ENCODE measurements at regions not wholly inside any gene's neighbourhood (a gene's known extent, or its start where the extent isn't known, plus 50 kb on each side); places are given as distances from the start of the nearest gene placed in this dataset.

- H3K27ac ChIP-seq (ENCODE audit: low read length) = no peak overlapping the region
- H3K27me3 ChIP-seq (ENCODE audit: insufficient read depth, low read length) = no peaks in the 10 kb centered on the region
- no peak overlapping the region for H3K9ac ChIP-seq (ENCODE audit: low read depth, low read length)
- H3K36me3 ChIP-seq (ENCODE audit: insufficient read depth, low read depth, low read length) = no peaks in the 10 kb centered on the region
- no peak overlapping the region for H3K4me3 ChIP-seq (ENCODE audit: low read length)
- H3K9me3 ChIP-seq (ENCODE audit: insufficient read depth, low read depth, low read length) = no peaks in the 10 kb centered on the region
- no peaks in the 10 kb centered on the region for H3K4me1 ChIP-seq (ENCODE audit: insufficient read depth, low read length)
Observed at GRCh38 chr10:61078542-61079275, 134.7 kb upstream of the RHOBTB1 start.

GRCh38 chr10:61076572-61077114, 132.7 kb upstream of the RHOBTB1 start:
- H3K27me3 ChIP-seq (ENCODE audit: insufficient read depth, low read length) = no peaks in the 10 kb centered on the region
- H3K9ac ChIP-seq (ENCODE audit: low read depth, low read length) = no peak overlapping the region
- H3K27ac ChIP-seq (ENCODE audit: low read length) = no peak overlapping the region

GRCh38 chr10:61073391-61073790, 129.4 kb upstream of the RHOBTB1 start:
- Histone ChIP-seq H3K4me1 (ENCODE audit: insufficient read depth, low read length) (no peaks in the 10 kb centered on the region), H3K27me3 (ENCODE audit: insufficient read depth, low read length) (no peaks in the 10 kb centered on the region), H3K36me3 (ENCODE audit: insufficient read depth, low read depth, low read length) (no peaks in the 10 kb centered on the region), H3K9me3 (ENCODE audit: insufficient read depth, low read depth, low read length) (no peaks in the 10 kb centered on the region), H3K4me3 (ENCODE audit: low read length) (no peak overlapping the region), H3K9ac (ENCODE audit: low read depth, low read length) (no peak overlapping the region), H3K27ac (ENCODE audit: low read length) (no peak overlapping the region)

More at GRCh38 chr10:61076572-61077114, 132.7 kb upstream of the RHOBTB1 start:
- Histone ChIP-seq H3K4me1 (ENCODE audit: insufficient read depth, low read length) (no peaks in the 10 kb centered on the region), H3K4me3 (ENCODE audit: low read length) (no peak overlapping the region), H3K9me3 (ENCODE audit: insufficient read depth, low read depth, low read length) (no peaks in the 10 kb centered on the region), H3K36me3 (ENCODE audit: insufficient read depth, low read depth, low read length) (no peaks in the 10 kb centered on the region)

DNA sequence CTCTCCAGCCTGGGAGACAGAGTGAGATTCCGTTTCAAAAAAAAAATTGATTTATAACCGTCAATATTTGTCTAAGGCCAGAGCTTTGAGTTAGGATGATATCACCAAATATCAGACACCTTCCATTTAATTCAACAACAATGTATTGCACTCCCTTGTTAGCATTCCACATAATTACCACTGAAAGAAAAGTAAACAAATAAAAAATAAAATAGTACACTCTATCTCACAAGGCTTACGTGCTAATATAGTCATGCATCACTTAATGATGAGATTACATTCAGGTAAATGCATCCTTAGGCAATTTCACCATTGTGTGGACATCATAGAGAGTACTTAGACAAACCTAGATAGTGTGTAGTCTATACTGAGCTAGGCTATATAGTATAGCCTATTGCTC, 127.6 kb upstream of the RHOBTB1 start:
- no peaks in the 10 kb centered on the region for H3K27me3 ChIP-seq (ENCODE audit: insufficient read depth, low read length)
- no peaks in the 10 kb centered on the region for H3K36me3 ChIP-seq (ENCODE audit: insufficient read depth, low read depth, low read length)
- H3K4me1 ChIP-seq (ENCODE audit: insufficient read depth, low read length) = no peaks in the 10 kb centered on the region
- H3K9me3 ChIP-seq (ENCODE audit: insufficient read depth, low read depth, low read length) = no peaks in the 10 kb centered on the region
- no peak overlapping the region for H3K9ac ChIP-seq (ENCODE audit: low read depth, low read length)
- no peak overlapping the region for H3K4me3 ChIP-seq (ENCODE audit: low read length)
- no peak overlapping the region for H3K27ac ChIP-seq (ENCODE audit: low read length)

DNA sequence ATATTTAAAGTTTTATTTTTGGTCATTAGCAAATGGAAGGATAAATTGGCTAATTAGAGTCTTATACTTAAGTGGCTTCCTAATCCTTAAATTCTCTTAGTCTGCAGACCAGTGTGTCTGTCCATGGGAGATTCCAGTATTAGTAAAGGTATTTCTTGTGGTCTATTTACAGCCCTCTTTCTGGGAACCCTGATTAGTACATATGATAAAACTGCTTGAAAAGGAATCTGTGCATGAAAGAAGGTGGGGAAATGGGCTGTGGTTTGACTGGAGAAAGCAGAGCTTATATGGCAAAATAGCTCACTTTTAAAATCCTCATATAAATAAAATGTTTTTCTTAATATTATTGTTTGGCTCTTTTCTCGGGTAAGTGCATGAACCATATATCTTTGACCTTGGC, 124.5 kb upstream of the RHOBTB1 start:
- H3K27me3 ChIP-seq (ENCODE audit: insufficient read depth, low read length) = no peaks in the 10 kb centered on the region
- no peak overlapping the region for H3K9ac ChIP-seq (ENCODE audit: low read depth, low read length)
- H3K4me3 ChIP-seq (ENCODE audit: low read length) = no peak overlapping the region
- H3K9me3 ChIP-seq (ENCODE audit: insufficient read depth, low read depth, low read length) = no peaks in the 10 kb centered on the region
- no peak overlapping the region for H3K27ac ChIP-seq (ENCODE audit: low read length)
- H3K36me3 ChIP-seq (ENCODE audit: insufficient read depth, low read depth, low read length) = no peaks in the 10 kb centered on the region
- no peaks in the 10 kb centered on the region for H3K4me1 ChIP-seq (ENCODE audit: insufficient read depth, low read length)

DNA sequence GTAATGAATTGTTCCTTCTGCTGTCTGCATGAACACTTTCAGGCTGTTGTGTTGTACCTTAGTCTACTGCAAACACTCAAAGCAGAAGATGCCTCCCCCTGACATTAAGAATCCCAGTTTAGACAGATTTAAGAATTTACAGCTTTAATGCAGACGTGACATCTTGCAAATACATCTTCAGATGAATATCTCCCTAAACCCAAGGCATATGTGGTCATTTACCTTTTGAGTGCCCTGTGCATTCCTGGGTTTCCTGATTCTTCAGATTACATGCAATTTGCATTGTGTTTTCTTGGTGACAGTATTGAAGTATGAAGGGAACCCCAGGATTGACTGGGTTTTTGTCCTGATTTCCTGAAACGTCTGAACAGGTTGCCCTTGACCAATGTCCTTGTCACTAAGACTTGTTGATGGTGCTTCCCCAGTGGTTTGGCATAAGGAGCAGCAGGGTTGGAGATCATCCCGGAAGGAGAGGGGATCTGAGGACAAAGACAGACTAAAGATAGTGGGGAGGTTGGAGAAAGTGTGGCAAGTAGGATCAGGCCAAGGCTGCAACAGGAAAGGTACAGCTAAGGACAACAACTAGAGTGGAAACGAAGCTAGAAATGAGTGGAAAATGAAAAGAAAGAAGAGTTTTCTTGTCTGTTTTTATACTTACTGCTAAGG, 123.8 kb upstream of the RHOBTB1 start:
- no peak overlapping the region for H3K9ac ChIP-seq (ENCODE audit: low read depth, low read length)
- H3K27ac ChIP-seq (ENCODE audit: low read length) = no peak overlapping the region
- no peak overlapping the region for H3K4me3 ChIP-seq (ENCODE audit: low read length)
- H3K4me1 ChIP-seq (ENCODE audit: insufficient read depth, low read length) = 0 out of 2 replicates have a peak, but pooled peaks cover 2% of the 10 kb centered on the region
- no peaks in the 10 kb centered on the region for H3K36me3 ChIP-seq (ENCODE audit: insufficient read depth, low read depth, low read length)
- H3K9me3 ChIP-seq (ENCODE audit: insufficient read depth, low read depth, low read length) = no peaks in the 10 kb centered on the region
- H3K27me3 ChIP-seq (ENCODE audit: insufficient read depth, low read length) = no peaks in the 10 kb centered on the region

DNA sequence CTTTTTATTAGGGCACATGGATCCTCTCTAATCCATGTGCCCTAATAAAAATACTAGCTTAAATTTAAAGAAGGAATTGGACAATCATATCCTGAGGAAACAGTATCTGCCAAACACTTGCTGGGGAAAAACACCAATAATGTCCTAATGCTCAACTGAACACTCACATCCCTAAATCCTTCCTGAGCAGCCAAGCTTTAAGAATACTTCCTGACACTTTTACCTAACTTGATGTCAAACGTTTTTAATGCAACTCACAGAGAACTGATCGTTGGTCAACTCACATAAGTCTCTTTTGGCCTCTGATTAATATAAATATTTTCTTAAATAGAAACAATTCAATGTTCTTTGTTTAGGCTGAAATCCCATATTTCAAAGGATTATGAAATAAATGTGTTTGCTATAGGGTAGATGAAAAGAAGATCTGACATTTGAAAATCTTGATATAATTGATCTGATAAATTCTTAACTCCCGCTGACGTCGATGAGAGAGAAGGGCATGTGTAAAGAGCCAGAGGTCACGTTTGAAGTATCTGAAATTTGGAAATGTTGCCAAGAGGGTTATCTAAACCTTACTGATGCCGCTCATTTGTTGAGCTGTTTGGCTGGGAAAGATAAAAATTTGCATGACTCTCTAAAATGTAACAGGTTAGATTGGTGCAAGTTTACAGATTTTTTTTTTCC, 122.8 kb upstream of the RHOBTB1 start:
- H3K4me1 ChIP-seq (ENCODE audit: insufficient read depth, low read length) = 0 out of 2 replicates have a peak, but pooled peaks cover 2% of the 10 kb centered on the region
- H3K27ac ChIP-seq (ENCODE audit: low read length) = no peak overlapping the region
- H3K27me3 ChIP-seq (ENCODE audit: insufficient read depth, low read length) = no peaks in the 10 kb centered on the region
- H3K9ac ChIP-seq (ENCODE audit: low read depth, low read length) = no peak overlapping the region
- H3K36me3 ChIP-seq (ENCODE audit: insufficient read depth, low read depth, low read length) = no peaks in the 10 kb centered on the region
- H3K9me3 ChIP-seq (ENCODE audit: insufficient read depth, low read depth, low read length) = no peaks in the 10 kb centered on the region
- H3K4me3 ChIP-seq (ENCODE audit: low read length) = no peak overlapping the region

DNA sequence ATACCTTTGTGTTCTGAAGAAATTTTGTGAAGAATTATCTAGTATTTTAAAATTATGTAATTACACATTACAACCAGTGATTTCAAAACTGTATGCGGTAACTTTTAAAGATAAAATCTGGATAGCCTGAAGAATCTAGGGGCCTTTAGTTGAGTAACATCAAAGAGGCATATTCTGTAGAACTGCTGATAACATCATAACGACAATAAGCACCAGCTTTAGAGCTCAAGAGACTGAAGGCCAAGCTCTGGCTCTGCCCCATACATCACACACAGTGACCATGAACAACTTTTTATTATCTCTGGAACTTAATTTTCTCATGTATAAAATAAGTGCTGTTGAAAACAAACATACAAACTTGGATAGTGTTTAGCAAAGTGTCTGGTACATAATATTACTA, 121.1 kb upstream of the RHOBTB1 start:
- no peaks in the 10 kb centered on the region for H3K36me3 ChIP-seq (ENCODE audit: insufficient read depth, low read depth, low read length)

DNA sequence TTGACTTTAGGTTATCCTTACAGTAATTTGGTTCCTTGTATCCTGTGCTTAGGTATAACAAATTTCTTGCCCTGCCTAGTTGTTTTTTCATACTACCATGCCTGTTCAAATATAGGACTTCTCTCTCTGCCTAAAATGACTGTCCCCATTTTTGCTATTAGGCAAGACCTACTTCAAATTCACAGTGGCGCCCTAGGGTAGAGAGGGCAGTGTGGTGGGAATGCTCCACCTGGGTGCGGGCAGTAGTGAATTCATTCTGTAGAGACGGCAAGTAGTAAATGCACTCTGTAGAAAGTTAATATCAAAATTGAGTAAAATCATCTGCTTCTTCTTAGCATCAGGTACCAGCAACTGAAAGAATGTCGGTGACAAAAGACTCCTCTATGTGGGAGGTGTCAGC, 120.4 kb upstream of the RHOBTB1 start:
- Histone ChIP-seq H3K36me3 (ENCODE audit: insufficient read depth, low read depth, low read length) (no peaks in the 10 kb centered on the region), H3K9me3 (ENCODE audit: insufficient read depth, low read depth, low read length) (no peaks in the 10 kb centered on the region), H3K4me1 (ENCODE audit: insufficient read depth, low read length) (0 out of 2 replicates have a peak, but pooled peaks cover 2% of the 10 kb centered on the region), H3K4me3 (ENCODE audit: low read length) (no peak overlapping the region), H3K27me3 (ENCODE audit: insufficient read depth, low read length) (no peaks in the 10 kb centered on the region), H3K27ac (ENCODE audit: low read length) (no peak overlapping the region), H3K9ac (ENCODE audit: low read depth, low read length) (no peak overlapping the region)

More for the DNA sequence above, 121.1 kb upstream of the RHOBTB1 start:
- no peak overlapping the region for H3K4me3 ChIP-seq (ENCODE audit: low read length)
- no peaks in the 10 kb centered on the region for H3K9me3 ChIP-seq (ENCODE audit: insufficient read depth, low read depth, low read length)
- no peak overlapping the region for H3K9ac ChIP-seq (ENCODE audit: low read depth, low read length)
- H3K27ac ChIP-seq (ENCODE audit: low read length) = no peak overlapping the region
- no peaks in the 10 kb centered on the region for H3K27me3 ChIP-seq (ENCODE audit: insufficient read depth, low read length)
- H3K4me1 ChIP-seq (ENCODE audit: insufficient read depth, low read length) = 0 out of 2 replicates have a peak, but pooled peaks cover 2% of the 10 kb centered on the region

DNA sequence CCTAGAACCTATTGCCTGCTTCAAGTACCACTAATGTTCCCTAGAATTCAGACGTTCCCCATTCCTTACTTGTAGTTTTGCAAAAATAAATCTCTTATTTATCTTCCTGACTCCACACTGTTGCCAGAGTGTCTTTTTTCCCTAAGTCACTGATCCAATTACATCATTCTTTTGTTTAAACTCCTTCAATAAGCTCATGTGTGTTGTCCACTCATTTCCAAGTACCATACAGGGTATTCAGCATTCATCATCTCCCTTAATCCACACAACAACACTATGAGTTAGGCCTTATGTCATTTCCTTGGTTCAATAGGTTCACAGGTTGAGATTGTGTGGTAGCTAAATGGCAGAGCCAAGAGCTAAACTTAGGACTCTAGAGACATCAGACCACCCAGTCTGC, 119.9 kb upstream of the RHOBTB1 start:
- Histone ChIP-seq H3K9me3 (ENCODE audit: insufficient read depth, low read depth, low read length) (no peaks in the 10 kb centered on the region), H3K9ac (ENCODE audit: low read depth, low read length) (no peak overlapping the region), H3K36me3 (ENCODE audit: insufficient read depth, low read depth, low read length) (no peaks in the 10 kb centered on the region), H3K4me1 (ENCODE audit: insufficient read depth, low read length) (0 out of 2 replicates have a peak, but pooled peaks cover 2% of the 10 kb centered on the region), H3K4me3 (ENCODE audit: low read length) (no peak overlapping the region), H3K27ac (ENCODE audit: low read length) (no peak overlapping the region), H3K27me3 (ENCODE audit: insufficient read depth, low read length) (no peaks in the 10 kb centered on the region)

DNA sequence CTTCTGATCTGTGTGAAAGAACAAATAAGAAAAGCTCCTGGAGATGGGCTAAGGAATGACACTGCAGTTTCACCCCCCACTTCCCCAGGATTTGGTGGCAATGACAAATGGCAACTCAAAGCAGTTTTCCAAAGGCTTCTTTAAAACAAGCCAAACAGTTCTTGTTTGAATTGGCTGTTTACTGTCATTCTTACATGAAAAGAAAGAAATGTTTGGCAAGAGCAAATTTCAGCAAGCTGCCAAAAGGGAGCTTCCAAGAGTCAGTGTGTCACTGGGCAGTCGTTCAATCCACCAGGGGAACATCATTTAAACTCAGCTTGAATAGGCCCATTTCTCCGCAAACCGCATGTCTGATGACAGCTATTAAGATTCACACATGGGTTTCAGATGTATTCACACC, 119.0 kb upstream of the RHOBTB1 start:
- Histone ChIP-seq H3K9me3 (ENCODE audit: insufficient read depth, low read depth, low read length) (no peaks in the 10 kb centered on the region), H3K36me3 (ENCODE audit: insufficient read depth, low read depth, low read length) (no peaks in the 10 kb centered on the region), H3K4me3 (ENCODE audit: low read length) (no peak overlapping the region), H3K27ac (ENCODE audit: low read length) (no peak overlapping the region), H3K9ac (ENCODE audit: low read depth, low read length) (no peak overlapping the region), H3K27me3 (ENCODE audit: insufficient read depth, low read length) (no peaks in the 10 kb centered on the region), H3K4me1 (ENCODE audit: insufficient read depth, low read length) (0 out of 2 replicates have a peak, but pooled peaks cover 2% of the 10 kb centered on the region)

All from iPS-20b (cell line).